Neural cell (in vitro differentiated cells): ENCODE measurements at regions not wholly inside any gene's neighbourhood (a gene's known extent, or its start where the extent isn't known, plus 50 kb on each side); places are given as distances from the start of the nearest gene placed in this dataset.

ENCODE experiments used
- H2AFZ ChIP-seq: fragments of 200-600, 300-800 bp; sonication (generic), shearing (Covaris generic); 2 replicates; pipeline ENCODE4 v1.6.0; 2014; ENCODE audit warnings: low read depth, mild to moderate bottlenecking, antibody characterized with exemption, low read length, moderate library complexity
- H3F3A ChIP-seq: fragments of 200-600 bp; shearing (Covaris generic); 2 replicates; pipeline ENCODE4 v1.6.1; 2016; ENCODE audit warnings: mild to moderate bottlenecking, moderate library complexity, mixed read lengths, antibody characterized with exemption, low read length; ENCODE audit not compliant: insufficient read depth, poor library complexity, severe bottlenecking
- H3K27ac ChIP-seq: fragments of 200-600, 300-800 bp; sonication (generic), shearing (Covaris generic); 2 replicates; pipeline ENCODE4 v1.5.1; 2014; ENCODE audit warnings: mild to moderate bottlenecking, low read length, moderate library complexity
- H3K27me3 ChIP-seq: fragments of 300-800, 200-600 bp; sonication (generic), shearing (Covaris generic); 2 replicates; pipeline ENCODE4 v1.6.0; 2014; ENCODE audit warnings: mild to moderate bottlenecking, low read depth, low read length, moderate library complexity; ENCODE audit not compliant: insufficient read depth
- H3K36me3 ChIP-seq: fragments of 300-800, 200-600 bp; sonication (generic), shearing (Covaris generic); 2 replicates; pipeline ENCODE4 v1.5.1; 2014; ENCODE audit warnings: mild to moderate bottlenecking, antibody characterized with exemption, low read length, moderate library complexity; ENCODE audit not compliant: insufficient read depth
- H3K4me2 ChIP-seq: fragments of 300-800, 200-600 bp; sonication (generic), shearing (Covaris generic); 2 replicates; pipeline ENCODE4 v1.6.0; 2014; ENCODE audit warnings: mild to moderate bottlenecking, low read length
- H3K4me3 ChIP-seq: fragments of 300-800, 200-600 bp; sonication (generic), shearing (Covaris generic); 2 replicates; pipeline ENCODE4 v1.5.1; 2014; ENCODE audit warnings: mild to moderate bottlenecking, low read length, moderate library complexity
- H3K79me2 ChIP-seq: fragments of 200-600 bp; shearing (Covaris generic); replicated peaks from 2 replicates; pipeline ENCODE4 v1.6.0; 2014; ENCODE audit warnings: mild to moderate bottlenecking, low read length, moderate library complexity; ENCODE audit not compliant: insufficient read depth
- H3K9ac ChIP-seq: fragments of 300-800, 200-600 bp; sonication (generic), shearing (Covaris generic); 2 replicates; pipeline ENCODE4 v1.6.1; 2016; ENCODE audit warnings: mild to moderate bottlenecking, low read length, mixed read lengths
- H3K9me2 ChIP-seq: fragments of 200-600 bp; shearing (Covaris generic); 2 replicates; pipeline ENCODE4 v1.6.1; 2016; ENCODE audit warnings: mild to moderate bottlenecking, low read length, mixed read lengths; ENCODE audit not compliant: insufficient read depth
- H3K9me3 ChIP-seq: fragments of 200-600, 300-800 bp; sonication (generic), shearing (Covaris generic); 2 replicates; pipeline ENCODE4 v1.6.1; 2016; ENCODE audit warnings: mild to moderate bottlenecking, mixed run types, low read length, moderate library complexity, mixed read lengths
- H4K20me1 ChIP-seq: fragments of 200-600 bp; shearing (Covaris generic); 2 replicates; pipeline ENCODE4 v1.6.1; 2016; ENCODE audit warnings: mild to moderate bottlenecking, mixed run types; ENCODE audit not compliant: insufficient read depth
- EP300 ChIP-seq: fragments of 450-650 bp; conservative IDR thresholded peaks from 2 replicates; pipeline ENCODE4 v1.6.1; 2014; ENCODE audit warnings: antibody characterized with exemption, mild to moderate bottlenecking, moderate library complexity; ENCODE audit not compliant: poor library complexity, severe bottlenecking
- EZH2 ChIP-seq: fragments of 200-600, 300-800 bp; shearing (Covaris generic), sonication (generic); IDR thresholded peaks from 2 replicates; pipeline ENCODE4 v1.6.1; 2014; ENCODE audit warnings: antibody characterized with exemption, low read length, borderline replicate concordance, mild to moderate bottlenecking; ENCODE audit not compliant: insufficient read depth, poor library complexity, severe bottlenecking
- MXI1 ChIP-seq: fragments of 450-650 bp; conservative IDR thresholded peaks from 2 replicates; pipeline ENCODE4 v1.6.1; 2014; ENCODE audit warnings: antibody characterized with exemption, mild to moderate bottlenecking; ENCODE audit not compliant: poor library complexity, severe bottlenecking
- POLR2AphosphoS5 ChIP-seq: IDR thresholded peaks from 2 replicates; pipeline ENCODE4 v1.6.1; 2012
- RAD21 ChIP-seq: fragments of 450-650 bp; conservative IDR thresholded peaks from 2 replicates; pipeline ENCODE4 v1.6.1; 2014; ENCODE audit warnings: antibody characterized with exemption, mild to moderate bottlenecking, moderate library complexity
- REST ChIP-seq: IDR thresholded peaks from 2 replicates; pipeline ENCODE4 v1.6.1; 2012; ENCODE audit warnings: borderline replicate concordance
- SMC3 ChIP-seq: fragments of 450-650 bp; conservative IDR thresholded peaks from 2 replicates; pipeline ENCODE4 v1.6.1; 2014; ENCODE audit warnings: antibody characterized with exemption, mild to moderate bottlenecking, moderate library complexity; ENCODE audit not compliant: poor library complexity
- TAF1 ChIP-seq: IDR thresholded peaks from 2 replicates; pipeline ENCODE4 v1.6.1; 2012; ENCODE audit warnings: low read depth
- TF ChIP-seq, protein P1 (sequence below): fragments of 450-650 bp; IDR thresholded peaks from 2 replicates; pipeline ENCODE4 v1.5.1; 2014; ENCODE audit warnings: antibody characterized with exemption, mild to moderate bottlenecking, moderate library complexity; ENCODE audit not compliant: poor library complexity, severe bottlenecking

GRCh38 chr6:3581469-3581868, 124.6 kb upstream of the SLC22A23 start:
- no peaks in the 10 kb centered on the region for H3K36me3 ChIP-seq
- no peak overlapping the region for H3K9ac ChIP-seq
- H3K27me3 ChIP-seq, result no peaks in the 10 kb centered on the region
- H3K27ac ChIP-seq, result no peak overlapping the region
- H3K9me2 ChIP-seq, result no peaks in the 10 kb centered on the region
- no peaks in the 10 kb centered on the region for H4K20me1 ChIP-seq
- no peak for TF ChIP-seq POLR2AphosphoS5
- TF ChIP-seq EZH2, result no peak
- no peak for TF ChIP-seq REST
- TF ChIP-seq TAF1, result no peak
- no peak for TF ChIP-seq SMC3
- no peak for TF ChIP-seq MXI1
- TF ChIP-seq, protein P1, sequence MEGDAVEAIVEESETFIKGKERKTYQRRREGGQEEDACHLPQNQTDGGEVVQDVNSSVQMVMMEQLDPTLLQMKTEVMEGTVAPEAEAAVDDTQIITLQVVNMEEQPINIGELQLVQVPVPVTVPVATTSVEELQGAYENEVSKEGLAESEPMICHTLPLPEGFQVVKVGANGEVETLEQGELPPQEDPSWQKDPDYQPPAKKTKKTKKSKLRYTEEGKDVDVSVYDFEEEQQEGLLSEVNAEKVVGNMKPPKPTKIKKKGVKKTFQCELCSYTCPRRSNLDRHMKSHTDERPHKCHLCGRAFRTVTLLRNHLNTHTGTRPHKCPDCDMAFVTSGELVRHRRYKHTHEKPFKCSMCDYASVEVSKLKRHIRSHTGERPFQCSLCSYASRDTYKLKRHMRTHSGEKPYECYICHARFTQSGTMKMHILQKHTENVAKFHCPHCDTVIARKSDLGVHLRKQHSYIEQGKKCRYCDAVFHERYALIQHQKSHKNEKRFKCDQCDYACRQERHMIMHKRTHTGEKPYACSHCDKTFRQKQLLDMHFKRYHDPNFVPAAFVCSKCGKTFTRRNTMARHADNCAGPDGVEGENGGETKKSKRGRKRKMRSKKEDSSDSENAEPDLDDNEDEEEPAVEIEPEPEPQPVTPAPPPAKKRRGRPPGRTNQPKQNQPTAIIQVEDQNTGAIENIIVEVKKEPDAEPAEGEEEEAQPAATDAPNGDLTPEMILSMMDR, result no peak
- TF ChIP-seq EP300, result no peak
- no peak for TF ChIP-seq RAD21
- H3K4me3 ChIP-seq, result no peak overlapping the region
- no peaks in the 10 kb centered on the region for H3K9me3 ChIP-seq
- H3F3A ChIP-seq, result no peaks in the 10 kb centered on the region
- H3K4me2 ChIP-seq, result no peak overlapping the region
- no peak overlapping the region for H2AFZ ChIP-seq
- H3K79me2 ChIP-seq, result no peaks in the 10 kb centered on the region

DNA sequence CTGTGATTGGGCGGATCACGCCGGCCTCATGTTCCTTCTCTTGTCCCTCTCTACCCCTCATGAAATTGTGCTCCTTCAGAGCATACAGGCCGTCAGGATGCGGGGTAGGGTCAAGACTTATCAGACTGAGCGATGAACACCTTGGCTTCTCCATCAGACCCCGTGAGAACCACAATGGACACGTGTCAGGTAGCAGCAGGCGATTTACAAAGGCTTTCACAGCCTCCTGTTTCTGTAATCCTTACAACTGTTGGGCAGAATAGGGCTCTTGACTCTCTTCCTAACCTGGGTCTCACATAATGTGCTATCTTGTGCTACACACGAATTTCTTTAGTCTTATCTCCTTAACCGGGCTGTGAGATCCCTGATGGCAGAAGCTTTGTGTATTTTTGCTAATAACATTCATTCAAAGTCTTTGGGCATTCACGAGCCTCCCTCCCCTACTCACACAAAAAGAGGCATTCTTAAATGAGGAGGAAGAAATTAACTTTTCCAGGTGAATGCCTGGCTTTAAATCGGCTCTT, 122.9 kb upstream of the SLC22A23 start:
- no peak overlapping the region for H3K9ac ChIP-seq
- no peaks in the 10 kb centered on the region for H3K27me3 ChIP-seq
- no peaks in the 10 kb centered on the region for H3K9me3 ChIP-seq
- no peaks in the 10 kb centered on the region for H3K36me3 ChIP-seq
- no peaks in the 10 kb centered on the region for H3F3A ChIP-seq
- no peak overlapping the region for H3K27ac ChIP-seq
- no peaks in the 10 kb centered on the region for H4K20me1 ChIP-seq
- H3K4me2 ChIP-seq, result no peak overlapping the region
- no peak overlapping the region for H3K4me3 ChIP-seq
- H2AFZ ChIP-seq, result no peak overlapping the region
- TF ChIP-seq TAF1 (no peak), MXI1 (no peak), RAD21 (no peak), EP300 (no peak), REST (no peak), POLR2AphosphoS5 (no peak), EZH2 (no peak), SMC3 (no peak)
- TF ChIP-seq, protein P1, result no peak
- no peaks in the 10 kb centered on the region for H3K9me2 ChIP-seq
- no peaks in the 10 kb centered on the region for H3K79me2 ChIP-seq
